ENCODE measurements at regions not wholly inside any gene's neighbourhood (a gene's known extent, or its start where the extent isn't known, plus 50 kb on each side); places are given as distances from the start of the nearest gene placed in this dataset.

- DNase-seq = no peak
Measured at GRCh38 chr6:29999416-29999815, 57.1 kb downstream of the HLA-A start.

- no peak for DNase-seq
Measured at GRCh38 chr6:30000156-30000791, 57.9 kb downstream of the HLA-A start.

- no peak for DNase-seq
Measured at GRCh38 chr6:30002871-30003270, 58.2 kb upstream of the POLR1H start.

GRCh38 chr6:30005482-30005881 lies 55.6 kb upstream of the POLR1H start:
- no peak for DNase-seq

GRCh38 chr6:30006170-30007131 lies 54.6 kb upstream of the POLR1H start:
- peak in 1 of 4 experiments; percentile 13 for DNase-seq

- DNase-seq = no peak
Measured at GRCh38 chr6:30007132-30007764, 53.8 kb upstream of the POLR1H start.

GRCh38 chr6:30009113-30009512 lies 52.0 kb upstream of the POLR1H start:
- DNase-seq = no peak
